ENCODE measurements at regions not wholly inside any gene's neighbourhood (a gene's known extent, or its start where the extent isn't known, plus 50 kb on each side); places are given as distances from the start of the nearest gene placed in this dataset.
A peak's percentile ranks its signal among the peaks of the same experiment; 100 is the strongest.

GRCh38 chr9:108239696-108240321 is 616.0 kb downstream of the ACTL7B start:
- DNase-seq (ENCODE audit: low spot score), result no peak

- no peak for DNase-seq (ENCODE audit: low spot score)
These were observed 620.2 kb downstream of the ACTL7B start for GRCh38 chr9:108235609-108236008.

GRCh38 chr9:108234811-108235210 is 621.0 kb downstream of the ACTL7B start:
- DNase-seq (ENCODE audit: low spot score), result no peak

GRCh38 chr9:108225149-108225800 is 630.5 kb downstream of the ACTL7B start:
- DNase-seq (ENCODE audit: low spot score), result no peak

GRCh38 chr9:108224716-108225115 is 631.1 kb downstream of the ACTL7B start:
- DNase-seq (ENCODE audit: low spot score), result no peak

GRCh38 chr9:108219664-108220063 is 636.1 kb downstream of the ACTL7B start:
- DNase-seq (ENCODE audit: low spot score), result no peak

GRCh38 chr9:108217431-108218349 is 638.1 kb downstream of the ACTL7B start:
- no peak for DNase-seq (ENCODE audit: low spot score)

GRCh38 chr9:108213511-108213910 is 642.3 kb downstream of the ACTL7B start:
- DNase-seq (ENCODE audit: low spot score), result no peak

GRCh38 chr9:108212184-108212583 is 643.6 kb downstream of the ACTL7B start:
- no peak for DNase-seq (ENCODE audit: low spot score)

GRCh38 chr9:108211411-108211955 is 644.3 kb downstream of the ACTL7B start:
- no peak for DNase-seq (ENCODE audit: low spot score)

- DNase-seq (ENCODE audit: low spot score), result peak; percentile 65
These were observed 646.6 kb downstream of the ACTL7B start for GRCh38 chr9:108209132-108209685.

- no peak for DNase-seq (ENCODE audit: low spot score)
These were observed 648.1 kb downstream of the ACTL7B start for GRCh38 chr9:108207561-108208165.

GRCh38 chr9:108205276-108205675 is 650.5 kb downstream of the ACTL7B start:
- no peak for DNase-seq (ENCODE audit: low spot score)

- DNase-seq (ENCODE audit: low spot score), result no peak
These were observed 657.9 kb downstream of the ACTL7B start for GRCh38 chr9:108197899-108198298.

- DNase-seq (ENCODE audit: low spot score), result no peak
These were observed 658.8 kb downstream of the ACTL7B start for GRCh38 chr9:108197008-108197365.

- DNase-seq (ENCODE audit: low spot score), result no peak
These were observed 659.3 kb downstream of the ACTL7B start for GRCh38 chr9:108196332-108197007.

- no peak for DNase-seq (ENCODE audit: low spot score)
These were observed 661.6 kb downstream of the ACTL7B start for GRCh38 chr9:108194154-108194553.

- DNase-seq (ENCODE audit: low spot score), result no peak
These were observed 662.6 kb downstream of the ACTL7B start for GRCh38 chr9:108193026-108193710.

GRCh38 chr9:108191065-108191464 is 664.7 kb downstream of the ACTL7B start:
- no peak for DNase-seq (ENCODE audit: low spot score)

- DNase-seq (ENCODE audit: low spot score), result no peak
These were observed 666.8 kb downstream of the ACTL7B start for GRCh38 chr9:108188976-108189375.

GRCh38 chr9:108188482-108188881 is 667.3 kb downstream of the ACTL7B start:
- DNase-seq (ENCODE audit: low spot score), result no peak
